K562 (cell line): ENCODE measurements at regions not wholly inside any gene's neighbourhood (a gene's known extent, or its start where the extent isn't known, plus 50 kb on each side); places are given as distances from the start of the nearest gene placed in this dataset.

Experiments
- ATAC-seq: fragments of 200-7000 bp; cut with Tn5 transposase; 3 replicates; pipeline ENCODE4 v1.9.1; 2020; ENCODE audit warnings: moderate library complexity
- BruUV-seq: library from RNA; stranded (reverse); fragments of 400-500 nt; replicated peaks from 2 replicates; lab custom pipeline; 2021; lab: Mats Ljungman, UMichigan
- CTCF ChIA-PET: fragments of 300-600 bp; formaldehyde crosslinking; extraction: SDS; loops from one replicate; lab custom pipeline; 2021; ENCODE audit warnings: low intra/inter-chr PET ratio; lab: Yijun Ruan, JAX
- POLR2A ChIA-PET: fragments of 300-600, 350-650 bp; sonication (Branson Sonifier 250); formaldehyde crosslinking; extraction: SDS; loops from one replicate; lab custom pipeline; 2021; ENCODE audit warnings: antibody characterized with exemption, inconsistent platforms; lab: Yijun Ruan, JAX
- DNase-seq, 4 experiments: peaks; one replicate each; pipeline versions ENCODE4 v3.0.0 to v3.0.0-alpha.2; 2011 to 2018; ENCODE audit warnings: low spot score in 3 of 4, mixed read lengths in 3 of 4; ENCODE audit errors: extremely low read depth in 1 of 4
- FAIRE-seq: peaks from 2 replicates; lab custom pipeline; 2011; peaks lifted over from hg19 to GRCh38; lab: Jason Lieb, UNC
- H2AFZ ChIP-seq: 2 replicates; pipeline ENCODE4 v1.6.0; 2011; ENCODE audit warnings: low read depth, low read length, control low read depth, inconsistent platforms
- H3K27ac ChIP-seq: fragments of 200-600 bp; 3 replicates; pipeline ENCODE4 v1.8.0; 2011; ENCODE audit warnings: low read depth, mild to moderate bottlenecking, control low read depth, inconsistent platforms, low read length, moderate library complexity, mixed read lengths; ENCODE audit errors: extremely low read depth
- H3K27me3 ChIP-seq, 2 experiments: fragments of 300-600 bp in 1 of 2; 2 replicates in 1 of 2; 3 replicates in 1 of 2; pipeline versions ENCODE4 v1.6.0 to v1.8.0; 2011; ENCODE audit warnings: inconsistent platforms in 2 of 2, low read length in 2 of 2, mild to moderate bottlenecking in 1 of 2, mixed read lengths in 1 of 2, moderate library complexity in 1 of 2; ENCODE audit not compliant: control insufficient read depth in 2 of 2, insufficient read depth in 2 of 2
- H3K36me3 ChIP-seq: fragments of 300-600 bp; 3 replicates; pipeline ENCODE4 v1.8.0; 2011; ENCODE audit warnings: mild to moderate bottlenecking, low read length, inconsistent platforms; ENCODE audit not compliant: control insufficient read depth, insufficient read depth
- H3K4me1 ChIP-seq, 2 experiments: fragments of 200-600 bp in 1 of 2; replicated peaks in 1 of 2; 2 replicates in 1 of 2; 3 replicates in 1 of 2; pipeline versions ENCODE4 v1.5.1 to v1.8.0; 2011; ENCODE audit warnings: inconsistent platforms in 2 of 2, low read length in 2 of 2, mild to moderate bottlenecking in 1 of 2, mixed read lengths in 1 of 2, moderate library complexity in 1 of 2; ENCODE audit not compliant: control insufficient read depth in 2 of 2, insufficient read depth in 2 of 2
- H3K4me2 ChIP-seq: 2 replicates; pipeline ENCODE4 v1.6.1; 2011; ENCODE audit warnings: low read length, control low read depth, inconsistent platforms, mixed read lengths; ENCODE audit not compliant: insufficient read depth
- H3K4me3 ChIP-seq: fragments of 200-600 bp; sonication (generic), shearing (Covaris generic); 2 replicates; pipeline ENCODE4 v1.5.1; 2016; ENCODE audit warnings: control low read depth, inconsistent platforms
- H3K79me2 ChIP-seq: fragments of 200-600 bp; 3 replicates; pipeline ENCODE4 v1.8.0; 2011; ENCODE audit warnings: low read length, inconsistent platforms; ENCODE audit not compliant: control insufficient read depth, insufficient read depth
- H3K9ac ChIP-seq, 2 experiments: 2 replicates each; pipeline versions ENCODE4 v1.6.0 to v1.6.1; 2011; ENCODE audit warnings: low read depth in 2 of 2, low read length in 2 of 2, control low read depth in 1 of 2, inconsistent platforms in 1 of 2, mild to moderate bottlenecking in 1 of 2, mixed read lengths in 1 of 2; ENCODE audit not compliant: insufficient read depth in 1 of 2
- H3K9me1 ChIP-seq: one replicate; pipeline ENCODE4 v1.6.0; 2011; ENCODE audit warnings: inconsistent platforms, mild to moderate bottlenecking, low read length, moderate library complexity; ENCODE audit not compliant: control insufficient read depth, insufficient read depth
- H3K9me3 ChIP-seq: replicated peaks from 2 replicates; pipeline ENCODE4 v1.5.1; 2011; ENCODE audit warnings: low read depth, low read length, inconsistent platforms; ENCODE audit not compliant: control insufficient read depth, insufficient read depth
- H4K20me1 ChIP-seq: replicated peaks from 2 replicates; pipeline ENCODE4 v1.6.1; 2011; ENCODE audit warnings: low read length, inconsistent platforms, mixed read lengths; ENCODE audit not compliant: control insufficient read depth, insufficient read depth
- CEBPB ChIP-seq: fragments of 450-650 bp; IDR thresholded peaks from 2 replicates; pipeline ENCODE4 v1.6.1; 2016; ENCODE audit warnings: missing genetic modification characterization, missing compliant biosample characterization
- ELF4 ChIP-seq: fragments of 450-650 bp; formaldehyde crosslinking; IDR thresholded peaks from 2 replicates; pipeline ENCODE4 v1.4.0; 2022; ENCODE audit warnings: missing genetic modification characterization
- ETV1 ChIP-seq: fragments of 450-650 bp; conservative IDR thresholded peaks from 2 replicates; pipeline ENCODE4 v1.6.1; 2016; ENCODE audit warnings: missing genetic modification characterization, control low read depth, low read depth, missing compliant biosample characterization
- MCM3 ChIP-seq: fragments of 450-650 bp; IDR thresholded peaks from 2 replicates; pipeline ENCODE4 v1.6.1; 2016
- NBN ChIP-seq: fragments of 450-650 bp; IDR thresholded peaks from 2 replicates; pipeline ENCODE4 v1.6.1; 2016; ENCODE audit warnings: low read depth, mild to moderate bottlenecking
- USF1 ChIP-seq: sonication (generic); formaldehyde crosslinking; IDR thresholded peaks from 2 replicates; pipeline ENCODE4 v1.9.0; 2022; ENCODE audit warnings: mild to moderate bottlenecking, missing genetic modification reagents
- ZNF133 ChIP-seq: fragments of 250-450 bp; sonication (Bioruptor Pico); IDR thresholded peaks from 2 replicates; pipeline ENCODE4 v1.4.0; 2020; ENCODE audit warnings: mild to moderate bottlenecking
- ZNF830 ChIP-seq: fragments of 250-450 bp; sonication (Bioruptor Pico); IDR thresholded peaks from 2 replicates; pipeline ENCODE4 v1.5.0; 2021; ENCODE audit warnings: mild to moderate bottlenecking
- WGBS: fragments of 100-300 bp; shearing (Covaris generic); methylation state at CpG from one replicate; pipeline ENCODE4 v1.1.6; 2016; ENCODE audit warnings: low coverage, mixed read lengths; ENCODE audit not compliant: insufficient coverage; ENCODE audit errors: missing lambda C conversion rate; 5-methylcytosine and 5-hydroxymethylcytosine counted together
- in situ Hi-C: fragments of 300-500 bp; cut with MboI; formaldehyde crosslinking; loops from 4 replicates; pipeline ENCODE4 v1.15.0; 2018; ENCODE audit warnings: inconsistent platforms, mixed read lengths
- intact Hi-C: fragments of 100-400 bp; cut with micrococcal nuclease; formaldehyde crosslinking; loops from 2 replicates; pipeline ENCODE4 v1.14.2; 2022
- TF ChIP-seq, protein P1 (sequence below): fragments of 450-650 bp; formaldehyde crosslinking; IDR thresholded peaks from 2 replicates; pipeline ENCODE4 v1.4.0; 2022; ENCODE audit warnings: mild to moderate bottlenecking, moderate library complexity
- TF ChIP-seq, protein P2 (sequence below): IDR thresholded peaks from 2 replicates; pipeline ENCODE4 v1.6.1; 2016; ENCODE audit warnings: missing genetic modification characterization, missing compliant biosample characterization

DNA sequence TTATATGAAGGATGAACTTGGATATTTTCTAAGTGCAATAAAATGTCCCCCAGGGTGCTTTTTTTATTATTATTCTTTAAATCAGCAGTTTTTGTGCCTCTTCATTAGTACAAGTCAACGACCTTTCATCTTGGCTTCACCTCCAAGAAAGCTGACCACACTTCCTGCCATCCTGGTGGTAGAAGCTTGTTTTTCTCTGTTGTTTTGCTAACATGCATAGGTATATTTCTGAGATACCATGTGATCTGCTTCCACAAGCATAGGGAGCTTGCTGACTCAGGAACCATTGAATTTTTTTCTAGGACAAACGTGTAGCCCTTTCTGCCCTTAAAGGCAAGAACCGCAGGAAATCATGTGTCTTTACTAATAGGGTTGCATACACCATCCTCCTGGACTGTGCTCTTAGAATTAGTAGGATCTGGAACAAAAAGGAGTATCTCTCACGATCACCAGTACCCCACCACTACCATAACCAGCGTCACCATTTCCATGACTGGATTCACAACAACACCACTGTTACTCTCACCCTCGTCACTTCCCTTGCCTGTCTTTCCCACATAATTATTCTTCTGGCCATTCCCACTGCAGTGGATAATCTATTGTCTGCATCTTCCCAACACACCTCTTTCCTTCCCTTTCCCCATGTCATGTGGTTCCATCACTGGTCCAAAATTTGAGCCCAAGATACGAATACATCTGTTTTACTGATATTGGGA lies 207.1 kb downstream of the MAFB start:
- intact Hi-C loops (no loop called here), in situ Hi-C loops (no loop called here)
- Histone ChIP-seq H3K9me1 (no peaks in the 10 kb centered on the region), H3K27me3 (no peaks in the 10 kb centered on the region), H3K4me3 (no peak overlapping the region), H3K36me3 (no peaks in the 10 kb centered on the region), H3K9ac (no peak overlapping the region), H3K4me2 (no peak overlapping the region), H3K27ac (no peak overlapping the region), H3K79me2 (no peaks in the 10 kb centered on the region), H2AFZ (no peak overlapping the region), H3K9me3 (no peaks in the 10 kb centered on the region), H4K20me1 (no peaks in the 10 kb centered on the region), H3K4me1 (no peaks in the 10 kb centered on the region)
- BruUV-seq: no TSS peak
- no peak for TF ChIP-seq CEBPB (tag)
- TF ChIP-seq, protein P1, sequence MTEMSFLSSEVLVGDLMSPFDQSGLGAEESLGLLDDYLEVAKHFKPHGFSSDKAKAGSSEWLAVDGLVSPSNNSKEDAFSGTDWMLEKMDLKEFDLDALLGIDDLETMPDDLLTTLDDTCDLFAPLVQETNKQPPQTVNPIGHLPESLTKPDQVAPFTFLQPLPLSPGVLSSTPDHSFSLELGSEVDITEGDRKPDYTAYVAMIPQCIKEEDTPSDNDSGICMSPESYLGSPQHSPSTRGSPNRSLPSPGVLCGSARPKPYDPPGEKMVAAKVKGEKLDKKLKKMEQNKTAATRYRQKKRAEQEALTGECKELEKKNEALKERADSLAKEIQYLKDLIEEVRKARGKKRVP (CRISPR knock-in tag): no peak
- no peak for FAIRE-seq
- CTCF ChIA-PET: interaction anchor here (0.6 kb wide), 1 partner anchor 410 kb away, joined by 4 read pairs; no protein-coding TSS in a partner anchor
- ATAC-seq: no peak
- under 1% methylated on average over 7 of the region's 7 CpGs for WGBS
- POLR2A ChIA-PET: interaction anchor here (0.9 to 1.2 kb wide), 2 partner anchors 9 to 21 kb away, joined by 3 to 4 read pairs; no protein-coding TSS in a partner anchor
- no peak for DNase-seq

DNA sequence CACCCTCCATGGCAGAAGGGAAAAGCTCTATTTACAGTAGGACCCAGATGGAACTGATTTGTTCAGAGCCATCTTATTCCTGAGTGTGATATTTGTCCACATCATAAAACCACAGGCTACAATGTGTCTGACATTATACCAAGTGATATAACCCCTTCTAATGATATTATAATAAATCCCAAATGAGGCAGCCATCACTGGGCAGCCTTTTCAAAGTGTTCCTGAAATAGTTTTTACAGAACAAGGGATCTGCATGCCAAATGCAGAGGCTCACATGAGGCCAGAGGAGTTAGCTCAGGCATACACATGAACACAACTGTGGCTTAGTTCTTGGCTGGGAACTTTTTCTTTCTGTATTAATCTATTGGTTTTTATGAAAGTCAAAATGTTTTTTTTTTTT lies 207.7 kb downstream of the MAFB start:
- no peaks in the 10 kb centered on the region for H3K9me3 ChIP-seq
- no peak overlapping the region for H3K4me3 ChIP-seq
- no peak for DNase-seq
- in situ Hi-C loops (no loop called here), intact Hi-C loops (no loop called here)
- H3K79me2 ChIP-seq: no peaks in the 10 kb centered on the region
- H4K20me1 ChIP-seq: no peaks in the 10 kb centered on the region
- BruUV-seq: no TSS peak
- CTCF ChIA-PET: interaction anchor here (0.6 kb wide), 1 partner anchor 410 kb away, joined by 4 read pairs; no protein-coding TSS in a partner anchor
- H3K27ac ChIP-seq: no peak overlapping the region
- H3K27me3 ChIP-seq: no peaks in the 10 kb centered on the region
- H3K4me2 ChIP-seq: no peak overlapping the region
- TF ChIP-seq NBN (no peak), MCM3 (no peak), ETV1 (tag) (no peak), ZNF830 (CRISPR knock-in tag) (no peak), USF1 (no peak), ELF4 (CRISPR knock-in tag) (no peak), ZNF133 (CRISPR knock-in tag) (no peak)
- TF ChIP-seq, protein P2, sequence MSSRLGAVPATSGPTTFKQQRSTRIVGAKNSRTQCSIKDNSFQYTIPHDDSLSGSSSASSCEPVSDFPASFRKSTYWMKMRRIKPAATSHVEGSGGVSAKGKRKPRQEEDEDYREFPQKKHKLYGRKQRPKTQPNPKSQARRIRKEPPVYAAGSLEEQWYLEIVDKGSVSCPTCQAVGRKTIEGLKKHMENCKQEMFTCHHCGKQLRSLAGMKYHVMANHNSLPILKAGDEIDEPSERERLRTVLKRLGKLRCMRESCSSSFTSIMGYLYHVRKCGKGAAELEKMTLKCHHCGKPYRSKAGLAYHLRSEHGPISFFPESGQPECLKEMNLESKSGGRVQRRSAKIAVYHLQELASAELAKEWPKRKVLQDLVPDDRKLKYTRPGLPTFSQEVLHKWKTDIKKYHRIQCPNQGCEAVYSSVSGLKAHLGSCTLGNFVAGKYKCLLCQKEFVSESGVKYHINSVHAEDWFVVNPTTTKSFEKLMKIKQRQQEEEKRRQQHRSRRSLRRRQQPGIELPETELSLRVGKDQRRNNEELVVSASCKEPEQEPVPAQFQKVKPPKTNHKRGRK (tag): no peak
- no peaks in the 10 kb centered on the region for H3K9me1 ChIP-seq
- POLR2A ChIA-PET: interaction anchor here (1.2 kb wide), 1 partner anchor 21 kb away, joined by 4 read pairs; no protein-coding TSS in a partner anchor
- no peak overlapping the region for H3K9ac ChIP-seq
- no peaks in the 10 kb centered on the region for H3K36me3 ChIP-seq
- no peak for ATAC-seq
- no peak overlapping the region for H2AFZ ChIP-seq
- no peaks in the 10 kb centered on the region for H3K4me1 ChIP-seq
- no peak for FAIRE-seq
